ENCODE measurements at regions not wholly inside any gene's neighbourhood (a gene's known extent, or its start where the extent isn't known, plus 50 kb on each side); places are given as distances from the start of the nearest gene placed in this dataset.
A peak's percentile ranks its signal among the peaks of the same experiment; 100 is the strongest.
"Not testable (repeated sequence)": the region's sequence is repeated elsewhere in the genome, so short reads cannot be mapped to it uniquely, and the experiment has no call there.

- DNase-seq (ENCODE audit: low spot score); in situ Hi-C loops (cut with MboI; ENCODE audit: low pct_unique_long_range_greater_than_20kb, low sequenced_read_pairs, unreplicated experiment): not testable (repeated sequence)
These were observed 471.9 kb downstream of the FOXD4L5 start for GRCh38 chr9:64813072-64813471.

GRCh38 chr9:64778667-64779066 is 506.3 kb downstream of the FOXD4L5 start:
- in situ Hi-C loops (cut with MboI; ENCODE audit: low pct_unique_long_range_greater_than_20kb, low sequenced_read_pairs, unreplicated experiment): not testable (repeated sequence)

GRCh38 chr9:64776269-64776668 is 508.7 kb downstream of the FOXD4L5 start:
- DNase-seq (ENCODE audit: low spot score); in situ Hi-C loops (cut with MboI; ENCODE audit: low pct_unique_long_range_greater_than_20kb, low sequenced_read_pairs, unreplicated experiment): not testable (repeated sequence)

More at GRCh38 chr9:64778667-64779066, 506.3 kb downstream of the FOXD4L5 start:
- not testable (repeated sequence) for DNase-seq (ENCODE audit: low spot score)

- DNase-seq (ENCODE audit: low spot score); in situ Hi-C loops (cut with MboI; ENCODE audit: low pct_unique_long_range_greater_than_20kb, low sequenced_read_pairs, unreplicated experiment): not testable (repeated sequence)
These were observed 509.9 kb downstream of the FOXD4L5 start for GRCh38 chr9:64774813-64775793.

GRCh38 chr9:64774004-64774812 is 510.8 kb downstream of the FOXD4L5 start:
- in situ Hi-C loops (cut with MboI; ENCODE audit: low pct_unique_long_range_greater_than_20kb, low sequenced_read_pairs, unreplicated experiment); DNase-seq (ENCODE audit: low spot score): not testable (repeated sequence)

- DNase-seq (ENCODE audit: low spot score): peak; percentile 5
- in situ Hi-C loops (cut with MboI; ENCODE audit: low pct_unique_long_range_greater_than_20kb, low sequenced_read_pairs, unreplicated experiment): no loop called here
- no peak for TF ChIP-seq CTCF (IDR thresholded peaks at IDR 0.05; ENCODE audit: extremely low read depth, insufficient read depth, missing control alignments)
These were observed 511.5 kb downstream of the FOXD4L5 start for GRCh38 chr9:64773491-64773931.

GRCh38 chr9:64772751-64773331 is 512.2 kb downstream of the FOXD4L5 start:
- in situ Hi-C loops (cut with MboI; ENCODE audit: low pct_unique_long_range_greater_than_20kb, low sequenced_read_pairs, unreplicated experiment); DNase-seq (ENCODE audit: low spot score): not testable (repeated sequence)

- DNase-seq (ENCODE audit: low spot score); in situ Hi-C loops (cut with MboI; ENCODE audit: low pct_unique_long_range_greater_than_20kb, low sequenced_read_pairs, unreplicated experiment): not testable (repeated sequence)
These were observed 512.8 kb downstream of the FOXD4L5 start for GRCh38 chr9:64772123-64772736.
